GM18505 (cell line): ENCODE measurements at regions not wholly inside any gene's neighbourhood (a gene's known extent, or its start where the extent isn't known, plus 50 kb on each side); places are given as distances from the start of the nearest gene placed in this dataset.
"Not testable (repeated sequence)": the region's sequence is repeated elsewhere in the genome, so short reads cannot be mapped to it uniquely, and the experiment has no call there.

Experiments
- ATAC-seq: cut with Tn5 transposase; IDR thresholded peaks from one replicate; pipeline ENCODE4 v1.9.1; 2021; ENCODE audit not compliant: unreplicated experiment
- POLR2A ChIP-seq: IDR thresholded peaks from 4 replicates; pipeline ENCODE4 v1.6.1; 2011; ENCODE audit warnings: borderline replicate concordance; ENCODE audit not compliant: insufficient read depth, insufficient read length; ENCODE audit errors: extremely low read depth

DNA sequence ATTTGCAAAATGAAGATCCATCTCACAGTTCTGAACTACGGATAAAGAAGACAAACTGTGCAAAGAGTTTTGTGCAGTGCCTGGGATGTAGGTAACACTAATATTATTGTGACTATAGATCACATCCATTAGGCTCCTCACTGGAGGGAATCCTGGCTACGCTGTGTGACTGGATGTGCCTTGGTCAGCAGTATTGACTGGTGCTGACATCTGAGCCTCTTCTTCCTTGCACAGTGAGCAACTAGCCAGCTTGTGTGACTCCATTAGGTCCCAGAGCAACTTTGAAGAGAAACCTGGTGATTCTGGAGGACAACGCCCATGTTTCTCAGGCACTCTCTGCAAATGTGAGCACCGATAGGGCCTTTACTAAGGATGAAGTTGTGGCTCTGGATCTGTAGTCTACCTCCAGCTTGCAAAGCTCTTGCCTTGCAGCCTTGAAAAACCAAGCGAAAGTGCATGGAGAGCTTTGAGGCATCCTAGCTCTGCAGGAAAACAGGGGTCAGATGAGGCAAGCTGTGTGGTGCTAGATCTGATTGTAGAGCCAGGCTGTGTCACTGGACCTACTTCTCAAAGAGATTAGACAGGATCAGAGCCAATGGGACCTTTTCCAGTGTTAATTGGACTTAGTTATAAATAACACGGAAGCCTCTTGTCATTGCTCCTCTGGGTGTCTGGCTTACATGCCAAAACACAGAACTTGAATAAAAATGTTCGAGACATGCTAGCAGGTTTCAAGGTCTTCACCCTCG, 303.6 kb upstream of the LYZL1 start:
- TF ChIP-seq POLR2A = no peak
- ATAC-seq = no peak

DNA sequence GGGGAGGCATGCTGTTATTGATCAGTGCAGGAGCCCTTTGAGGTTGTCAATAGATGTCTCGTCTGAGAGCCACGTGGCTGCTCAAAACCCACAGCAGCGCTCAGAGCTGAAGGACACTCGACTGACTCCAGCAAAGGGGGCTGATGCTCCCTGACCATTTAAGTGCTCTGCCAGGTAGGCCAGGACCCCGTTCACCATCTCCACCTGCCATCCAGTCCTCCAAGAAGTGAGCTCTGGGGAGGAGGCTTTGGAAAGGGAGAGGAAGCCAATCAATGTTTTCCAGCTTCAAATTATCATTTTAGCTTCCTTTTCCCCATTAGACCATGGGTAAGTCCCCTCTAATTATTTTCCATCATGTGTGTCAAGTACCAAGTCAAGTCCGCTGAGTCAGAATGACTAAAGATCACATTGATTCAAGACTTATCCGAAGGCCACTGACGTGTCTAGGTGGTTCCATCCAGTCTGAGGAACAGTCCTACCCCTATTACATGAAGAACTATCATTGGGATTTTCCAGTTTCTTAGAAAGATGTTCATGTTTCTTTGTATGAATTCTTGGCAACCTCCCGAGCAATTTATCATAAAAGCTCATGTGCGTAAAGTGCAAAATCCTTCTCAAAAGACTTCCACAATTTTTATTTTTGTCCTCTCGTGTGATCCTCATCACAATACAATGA, 302.6 kb upstream of the LYZL1 start:
- no peak for ATAC-seq

DNA sequence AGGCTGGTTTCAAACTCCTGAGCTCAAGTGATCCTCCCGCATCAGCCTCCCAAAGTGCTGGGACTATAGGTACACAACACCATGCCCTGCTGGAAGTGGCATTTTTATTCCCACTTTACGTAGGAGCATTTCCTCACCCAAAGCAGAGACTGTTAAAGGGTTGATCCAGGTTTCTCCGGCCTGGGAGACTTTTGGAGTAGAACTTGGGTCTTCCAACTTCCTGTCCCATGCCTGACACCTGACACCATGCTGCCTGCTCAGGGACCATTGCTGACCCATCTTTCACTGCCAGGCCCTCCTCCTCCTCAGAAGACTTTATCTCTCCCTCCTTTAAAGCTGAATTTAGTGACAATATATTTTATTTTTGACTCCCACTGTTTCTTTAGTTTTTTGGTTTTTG, 302.0 kb upstream of the LYZL1 start:
- ATAC-seq = no peak

More for the DNA sequence above, 302.6 kb upstream of the LYZL1 start:
- no peak for TF ChIP-seq POLR2A

DNA sequence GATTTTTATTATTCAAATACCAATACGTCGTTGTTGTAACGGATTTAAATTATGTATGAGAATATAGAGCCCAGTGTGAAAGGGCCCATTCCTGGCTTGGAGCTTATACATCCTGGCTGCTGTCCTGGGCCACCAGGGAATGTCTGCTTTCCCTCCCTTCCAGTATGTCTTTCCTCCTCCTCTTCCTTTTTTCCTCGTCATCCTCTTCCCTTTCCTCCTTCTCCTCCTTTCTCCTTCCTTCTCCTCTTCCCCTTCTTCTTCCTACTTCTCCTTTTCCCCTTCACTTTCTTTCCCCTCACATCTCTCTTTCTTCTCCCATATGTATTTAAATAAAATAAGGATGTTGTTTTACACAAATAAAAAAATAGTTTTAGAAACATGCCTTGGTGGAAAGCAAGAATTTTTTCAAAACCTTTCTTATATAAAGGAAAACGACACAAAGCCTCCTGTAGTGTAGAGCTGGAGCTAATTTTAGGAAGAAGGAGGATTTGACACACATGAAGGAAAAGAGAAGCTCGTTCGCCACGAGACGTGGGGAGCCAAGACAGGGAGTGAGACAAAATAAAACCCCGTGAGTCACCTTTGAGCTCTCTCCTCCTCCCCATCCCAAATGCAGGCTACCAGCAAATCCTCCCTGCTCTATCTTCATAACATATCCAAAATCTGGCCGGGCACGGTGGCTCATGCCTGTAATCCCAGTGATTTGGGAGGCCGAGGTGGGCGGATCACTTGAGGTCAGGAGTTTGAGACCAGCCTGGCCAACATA, 301.1 kb upstream of the LYZL1 start:
- ATAC-seq = no peak
- no peak for TF ChIP-seq POLR2A

More for the DNA sequence above, 302.0 kb upstream of the LYZL1 start:
- TF ChIP-seq POLR2A = no peak

DNA sequence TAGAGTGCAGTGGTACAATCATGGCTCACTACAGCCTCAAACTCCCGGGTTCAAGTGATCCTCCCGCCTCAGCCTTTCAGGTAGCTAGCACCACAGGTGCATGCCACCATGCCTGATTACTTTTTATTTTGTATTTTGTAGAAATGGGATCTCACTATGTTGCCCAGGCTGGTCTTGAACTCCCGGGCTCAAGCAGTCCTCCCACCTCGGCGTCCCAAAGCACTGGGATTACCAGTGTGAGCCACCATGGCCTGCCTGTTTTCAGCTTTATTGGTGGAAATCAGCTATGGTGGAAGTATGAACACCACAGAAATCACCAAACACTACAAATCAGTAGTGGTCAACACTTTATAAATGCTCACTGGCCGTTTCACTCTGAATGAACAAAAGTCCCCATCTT, 299.9 kb upstream of the LYZL1 start:
- no peak for ATAC-seq
- TF ChIP-seq POLR2A = no peak

DNA sequence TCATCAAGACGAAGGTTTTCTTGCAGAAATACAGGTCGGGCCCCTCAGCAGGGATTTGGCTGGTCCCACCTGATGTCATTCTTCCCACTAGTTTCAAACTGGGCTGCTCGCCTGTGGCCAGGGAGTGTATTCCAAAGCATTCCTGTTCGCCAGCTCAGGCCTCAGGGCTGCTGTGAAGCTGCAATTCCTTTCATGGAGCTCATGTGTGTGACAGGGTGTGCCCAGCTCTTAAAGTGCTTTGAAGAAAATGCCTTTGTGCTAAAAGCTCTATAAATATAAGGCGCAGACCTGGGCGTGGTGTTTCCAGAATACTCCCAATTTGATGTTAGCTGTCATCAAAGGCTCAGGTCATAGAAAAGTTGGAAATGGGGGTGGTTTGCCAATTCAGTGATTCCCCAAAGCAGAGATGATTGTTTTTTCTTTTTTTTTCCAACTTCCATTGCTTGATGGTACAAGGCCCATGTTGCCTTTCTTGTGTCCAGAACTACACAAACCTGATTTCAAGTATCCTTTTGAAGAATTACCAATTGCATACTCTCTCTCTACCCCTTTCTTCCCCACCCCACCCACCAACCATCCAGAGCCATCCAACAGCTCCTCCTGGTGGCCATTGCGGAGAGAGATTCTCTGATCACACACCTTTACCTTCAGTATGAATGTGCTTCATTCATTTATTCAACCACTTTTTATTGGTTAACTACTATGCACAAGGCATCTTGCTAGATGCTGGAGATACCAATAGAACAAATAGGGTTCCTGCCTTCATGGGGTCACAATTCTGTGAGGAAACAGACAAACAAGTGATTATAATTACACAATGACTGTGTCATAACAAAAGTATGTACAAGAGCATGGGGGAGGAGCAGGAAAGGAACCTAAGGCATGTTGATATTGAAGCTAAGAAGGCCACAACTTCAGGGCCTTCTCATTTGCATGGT, 297.3 kb upstream of the LYZL1 start:
- ATAC-seq = no peak
- no peak for TF ChIP-seq POLR2A

DNA sequence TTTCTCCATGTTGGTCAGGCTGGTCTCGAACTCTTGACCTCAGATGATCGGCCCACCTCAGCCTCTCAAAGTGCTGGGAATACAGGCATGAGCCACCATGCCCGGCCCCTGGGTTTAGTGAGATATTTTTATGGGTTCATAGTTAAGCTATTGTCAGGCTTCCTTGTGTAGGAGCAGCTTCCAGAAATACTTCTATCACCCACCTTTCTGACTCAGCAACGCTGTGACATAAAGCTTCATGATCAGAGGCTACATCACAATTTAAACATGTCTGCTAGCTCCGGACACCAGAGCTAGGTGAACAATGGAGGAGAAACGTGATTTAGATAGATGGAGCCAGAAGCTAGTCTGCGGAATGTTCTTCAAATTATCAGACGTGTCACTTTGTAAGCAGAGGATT, 295.8 kb upstream of the LYZL1 start:
- no peak for ATAC-seq
- no peak for TF ChIP-seq POLR2A

DNA sequence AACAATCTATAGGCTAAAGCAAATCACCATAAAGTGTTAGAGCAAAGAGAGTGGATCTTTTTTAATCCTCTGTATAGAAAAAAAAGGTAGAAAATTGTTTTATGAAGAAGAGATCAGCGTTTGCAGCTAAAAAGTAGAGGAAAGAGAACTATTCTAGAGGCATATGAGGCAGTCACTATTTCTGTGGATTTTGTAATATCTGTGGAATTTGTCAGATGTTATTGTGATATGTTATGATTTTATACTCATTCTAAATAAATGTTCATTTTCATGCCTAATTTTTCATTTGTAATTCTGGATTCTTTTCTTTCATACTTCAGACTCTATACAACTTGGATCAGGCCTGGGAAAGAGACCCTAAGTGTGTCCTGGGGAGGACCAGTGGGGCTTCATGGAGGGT, 295.0 kb upstream of the LYZL1 start:
- ATAC-seq = no peak
- TF ChIP-seq POLR2A = no peak

DNA sequence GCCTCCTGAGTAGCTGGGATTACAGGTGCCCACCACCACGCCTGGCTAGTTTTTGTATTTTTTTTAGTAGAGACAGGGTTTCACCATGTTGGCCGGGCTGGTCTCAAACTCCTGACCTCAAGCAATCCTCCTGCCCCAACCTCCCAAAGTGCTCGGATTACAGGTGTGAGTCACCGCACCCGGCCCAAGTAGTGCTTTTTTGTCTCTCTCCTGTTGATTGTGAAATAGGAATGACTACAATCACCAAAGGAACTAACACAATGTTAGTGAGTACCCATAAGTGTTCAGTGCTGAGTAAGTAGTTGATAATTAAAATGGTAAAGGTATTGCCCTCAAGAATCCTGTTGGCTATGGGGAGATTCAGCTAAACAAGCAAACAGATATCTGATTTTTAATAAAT, 294.1 kb upstream of the LYZL1 start:
- not testable (repeated sequence) for ATAC-seq

DNA sequence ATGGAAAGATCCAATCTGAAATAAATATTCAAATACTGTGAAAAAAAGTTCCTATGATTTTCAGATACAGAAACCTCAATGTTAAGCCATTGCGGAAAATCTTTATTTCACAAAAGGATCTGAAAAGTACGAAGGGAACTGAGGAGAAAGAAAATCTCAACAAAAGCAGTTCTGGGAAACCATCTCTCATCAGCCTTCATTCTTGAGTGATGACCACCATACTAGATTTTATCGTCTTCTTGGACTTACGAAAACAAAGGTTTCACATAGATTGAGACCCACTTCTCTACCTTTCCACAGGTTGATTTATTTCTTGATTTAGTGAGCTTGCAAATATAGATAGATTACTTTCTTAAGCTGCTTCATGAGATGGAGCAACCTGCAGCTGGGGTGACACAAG, 293.4 kb upstream of the LYZL1 start:
- no peak for ATAC-seq
- TF ChIP-seq POLR2A = no peak

DNA sequence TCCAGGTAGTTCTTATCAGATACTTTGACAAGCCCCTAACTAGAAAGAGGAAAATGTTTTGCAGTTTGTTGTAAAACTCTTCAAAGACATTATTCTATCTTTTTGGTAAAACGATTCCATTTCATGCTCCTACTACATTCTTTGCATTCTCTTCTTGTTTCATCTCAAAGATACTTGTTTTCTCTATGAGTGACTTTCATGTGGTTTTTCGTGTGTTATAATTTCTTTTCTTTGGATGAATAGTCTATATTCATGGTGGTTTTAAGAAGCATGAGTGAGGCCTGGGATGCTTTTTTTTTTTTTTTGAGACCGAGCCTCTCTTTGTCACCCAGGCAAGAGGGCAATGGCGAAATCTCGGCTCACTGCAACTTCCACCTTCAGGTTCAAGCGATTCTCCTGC, 292.5 kb upstream of the LYZL1 start:
- ATAC-seq = no peak
- TF ChIP-seq POLR2A = no peak

DNA sequence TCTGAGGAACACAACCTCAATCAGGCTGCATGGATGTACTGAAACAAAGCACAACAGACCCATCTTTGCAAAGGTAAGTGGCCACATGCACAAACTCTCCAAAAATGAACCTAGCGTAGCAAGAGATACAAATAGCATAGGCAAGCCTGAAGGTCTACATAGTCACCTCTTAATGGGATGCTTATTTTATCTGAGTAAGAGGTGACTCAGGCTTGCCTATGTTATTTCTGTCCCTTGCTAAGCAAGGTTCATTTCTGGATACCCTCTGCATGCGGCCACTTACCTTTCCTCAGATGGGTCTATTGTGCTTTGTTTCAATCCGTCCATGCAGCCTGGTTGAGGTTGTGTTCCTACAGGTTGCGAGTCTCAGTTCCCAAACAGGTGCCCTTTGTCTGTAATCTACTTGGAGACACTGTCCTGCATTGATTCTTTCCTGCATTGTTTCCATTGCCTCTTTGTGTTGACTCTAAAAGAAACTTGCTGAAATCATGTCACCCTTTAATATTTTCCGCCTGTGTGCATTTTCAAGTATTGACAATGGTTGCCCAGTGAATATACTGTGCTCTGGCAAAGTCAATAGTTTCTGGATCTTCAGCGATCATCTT, 291.8 kb upstream of the LYZL1 start:
- no peak for TF ChIP-seq POLR2A
- no peak for ATAC-seq
